ENCODE measurements at regions not wholly inside any gene's neighbourhood (a gene's known extent, or its start where the extent isn't known, plus 50 kb on each side); places are given as distances from the start of the nearest gene placed in this dataset.

GRCh38 chr12:78407722-78408121 is 456.9 kb upstream of the SYT1 start:
- no peak for TF ChIP-seq CTCF (conservative IDR thresholded peaks at IDR 0.05; ENCODE audit: low read depth, low read length)
- TF ChIP-seq RCOR1 (IDR thresholded peaks at IDR 0.05; ENCODE audit: insufficient replicate concordance, low read length), result no peak
- TF ChIP-seq POLR2A (IDR thresholded peaks at IDR 0.05; ENCODE audit: low read depth, low read length), result no peak
- no peak for TF ChIP-seq CEBPB (IDR thresholded peaks at IDR 0.05; ENCODE audit: low read depth, low read length)
- no peak for TF ChIP-seq BHLHE40 (IDR thresholded peaks at IDR 0.05; ENCODE audit: low read depth, low read length)
- TF ChIP-seq MAFK (IDR thresholded peaks at IDR 0.05; ENCODE audit: low read depth, low read length), result no peak
